Endothelial cell of umbilical vein (primary cell): ENCODE measurements at regions not wholly inside any gene's neighbourhood (a gene's known extent, or its start where the extent isn't known, plus 50 kb on each side); places are given as distances from the start of the nearest gene placed in this dataset.

Experiments used
- BruUV-seq: library from RNA; stranded (reverse); fragments of 400-500 nt; replicated peaks from 2 replicates; lab custom pipeline; 2021; lab: Mats Ljungman, UMichigan
- CTCF ChIA-PET: fragments of 300-600, 350-600 bp; sonication (Branson Sonifier 250); formaldehyde crosslinking; loops from one replicate; lab custom pipeline; 2021; ENCODE audit warnings: antibody characterized with exemption, inconsistent platforms; lab: Charles Lee
- POLR2A ChIA-PET: fragments of 300-600, 350-600 bp; sonication (Branson Sonifier 250); formaldehyde crosslinking; loops from one replicate; lab custom pipeline; 2021; ENCODE audit warnings: antibody characterized with exemption, inconsistent platforms; lab: Charles Lee
- DNase-seq: peaks from one replicate; pipeline ENCODE4 v3.0.0-alpha.2; 2011; ENCODE audit warnings: low read depth, low spot score
- FAIRE-seq: peaks from 2 replicates; lab custom pipeline; 2011; peaks lifted over from hg19 to GRCh38; lab: Jason Lieb, UNC
- H2AFZ ChIP-seq: 2 replicates; pipeline ENCODE4 v1.6.0; 2012; ENCODE audit warnings: low read depth, low read length, control low read depth, inconsistent platforms
- H3K27ac ChIP-seq: 2 replicates; pipeline ENCODE4 v1.5.1; 2011; ENCODE audit warnings: low read depth, mild to moderate bottlenecking, control low read depth, low read length, moderate library complexity; ENCODE audit not compliant: insufficient read depth
- H3K27me3 ChIP-seq, 2 experiments: 2 replicates each; pipeline versions ENCODE4 v1.6.0 to v1.6.1; 2011; ENCODE audit warnings: low read length in 2 of 2, mixed read lengths in 1 of 2; ENCODE audit not compliant: control insufficient read depth in 2 of 2, insufficient read depth in 2 of 2
- H3K36me3 ChIP-seq, 2 experiments: 2 replicates in 1 of 2; 3 replicates in 1 of 2; pipeline ENCODE4 v1.5.1; 2011; ENCODE audit warnings: low read length in 2 of 2, mild to moderate bottlenecking in 1 of 2, moderate library complexity in 1 of 2; ENCODE audit not compliant: control insufficient read depth in 2 of 2, insufficient read depth in 2 of 2; ENCODE audit errors: extremely low read depth in 1 of 2
- H3K4me1 ChIP-seq: 3 replicates; pipeline ENCODE4 v1.5.1; 2011; ENCODE audit warnings: mild to moderate bottlenecking, low read length; ENCODE audit not compliant: control insufficient read depth, insufficient read depth; ENCODE audit errors: extremely low read depth
- H3K4me2 ChIP-seq: 2 replicates; pipeline ENCODE4 v1.6.1; 2011; ENCODE audit warnings: low read length, control low read depth, mixed read lengths; ENCODE audit not compliant: insufficient read depth
- H3K4me3 ChIP-seq, 3 experiments: fragments of 200-600 bp in 1 of 3; sonication (generic), shearing (Covaris generic) in 1 of 3; replicated peaks in 1 of 3; 2 replicates each; pipeline ENCODE4 v1.5.1; 2011 to 2016; ENCODE audit warnings: control low read depth in 3 of 3, low read length in 3 of 3, mild to moderate bottlenecking in 2 of 3, inconsistent platforms in 1 of 3, low read depth in 1 of 3, moderate library complexity in 1 of 3; ENCODE audit not compliant: insufficient read depth in 1 of 3
- H3K79me2 ChIP-seq: 2 replicates; pipeline ENCODE4 v1.6.0; 2012; ENCODE audit warnings: low read length, inconsistent platforms; ENCODE audit not compliant: control insufficient read depth, insufficient read depth
- H3K9ac ChIP-seq: replicated peaks from 2 replicates; pipeline ENCODE3; 2011; ENCODE audit warnings: low read length, control low read depth; ENCODE audit not compliant: insufficient read depth; ENCODE audit errors: extremely low read depth
- H3K9me1 ChIP-seq: replicated peaks from 3 replicates; pipeline ENCODE4 v1.6.0; 2011; ENCODE audit warnings: mild to moderate bottlenecking, low read length; ENCODE audit not compliant: control insufficient read depth, insufficient read depth; ENCODE audit errors: extremely low read depth
- H3K9me3 ChIP-seq: replicated peaks from 2 replicates; pipeline ENCODE4 v1.5.1; 2012; ENCODE audit warnings: low read length, inconsistent platforms; ENCODE audit not compliant: control insufficient read depth, insufficient read depth
- H4K20me1 ChIP-seq: replicated peaks from 2 replicates; pipeline ENCODE3; 2011; ENCODE audit warnings: mild to moderate bottlenecking, low read length; ENCODE audit not compliant: control insufficient read depth, insufficient read depth; ENCODE audit errors: extremely low read depth
- CTCF ChIP-seq, 2 donors: IDR thresholded peaks; 1 replicate in 1 of 2; 2 replicates in 1 of 2; pipeline ENCODE4 v1.5.1; 2011; ENCODE audit warnings: low read length in 2 of 2, mild to moderate bottlenecking in 2 of 2, moderate library complexity in 2 of 2, control low read depth in 1 of 2, inconsistent platforms in 1 of 2, low read depth in 1 of 2; ENCODE audit not compliant: insufficient read depth in 1 of 2; ENCODE audit errors: extremely low read depth in 1 of 2
- EZH2 ChIP-seq: IDR thresholded peaks from 2 replicates; pipeline ENCODE4 v1.6.1; 2012; ENCODE audit warnings: borderline replicate concordance, low read depth, mild to moderate bottlenecking, moderate library complexity, low read length, inconsistent platforms; ENCODE audit not compliant: severe bottlenecking
- FOS ChIP-seq: IDR thresholded peaks from 2 replicates; pipeline ENCODE4 v1.6.1; 2011; ENCODE audit warnings: mild to moderate bottlenecking, low read length, moderate library complexity, borderline replicate concordance; ENCODE audit not compliant: insufficient read depth
- GATA2 ChIP-seq: IDR thresholded peaks from 2 replicates; pipeline ENCODE4 v1.7.0; 2011; ENCODE audit warnings: low read depth, mild to moderate bottlenecking, moderate library complexity, mixed read lengths, low read length; ENCODE audit not compliant: insufficient read length, insufficient read depth
- JUN ChIP-seq: IDR thresholded peaks from 2 replicates; pipeline ENCODE4 v1.6.1; 2011; ENCODE audit warnings: borderline replicate concordance, low read depth; ENCODE audit not compliant: insufficient read length, insufficient read depth
- MYC ChIP-seq: IDR thresholded peaks from one replicate; pipeline ENCODE4 v1.6.1; 2011; ENCODE audit warnings: mild to moderate bottlenecking, low read depth, low read length
- POLR2A ChIP-seq: IDR thresholded peaks from 2 replicates; pipeline ENCODE4 v1.6.1; 2012; ENCODE audit warnings: low read depth, mild to moderate bottlenecking, control low read depth, low read length
- POLR2AphosphoS5 ChIP-seq: IDR thresholded peaks from 2 replicates; pipeline ENCODE4 v1.6.1; 2012; ENCODE audit warnings: low read depth, mild to moderate bottlenecking, control low read depth, low read length, moderate library complexity; ENCODE audit not compliant: insufficient read depth
- dilution Hi-C: fragments of 300-500 bp; cut with MboI; formaldehyde crosslinking; loops from one replicate; pipeline ENCODE4 v1.15.0; 2019; ENCODE audit warnings: low sequenced_read_pairs; ENCODE audit not compliant: extremely low pct_ligation_motif_present
- intact Hi-C: fragments of 100-400 bp; cut with micrococcal nuclease; formaldehyde crosslinking; loops from one replicate; pipeline ENCODE4 v1.10.0; 2022
- TF ChIP-seq, protein P1 (sequence below): IDR thresholded peaks from 2 replicates; pipeline ENCODE4 v1.6.1; 2011; ENCODE audit not compliant: insufficient read depth, insufficient read length

DNA sequence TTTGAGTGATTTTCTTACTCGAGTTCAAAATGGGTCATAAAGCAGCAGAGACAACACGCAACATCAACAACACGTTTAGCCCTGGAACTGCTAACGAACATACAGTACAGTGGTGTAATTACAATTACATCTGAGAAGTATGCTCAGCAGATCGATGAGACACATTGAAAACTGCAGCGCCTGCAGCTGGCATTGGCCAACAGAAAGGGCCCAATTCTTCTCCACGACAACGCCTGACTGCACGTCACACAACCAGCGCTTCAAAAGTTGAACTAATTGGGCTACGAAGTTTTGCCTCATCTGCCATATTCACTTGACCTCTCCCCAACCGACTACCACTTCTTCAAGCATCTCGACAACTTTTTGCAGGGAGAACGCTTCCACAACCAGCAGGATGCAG, 145.6 kb downstream of the SCARB1 start:
- H3K27me3 ChIP-seq: no peaks in the 10 kb centered on the region
- DNase-seq: no peak
- CTCF ChIA-PET: no interaction called here
- H4K20me1 ChIP-seq: no peaks in the 10 kb centered on the region
- no peak overlapping the region for H3K4me3 ChIP-seq
- H3K9me3 ChIP-seq: no peaks in the 10 kb centered on the region
- no peak overlapping the region for H3K27ac ChIP-seq
- BruUV-seq: no TSS peak
- H2AFZ ChIP-seq: no peak overlapping the region
- no peaks in the 10 kb centered on the region for H3K79me2 ChIP-seq
- H3K36me3 ChIP-seq: no peaks in the 10 kb centered on the region
- POLR2A ChIA-PET: no interaction called here
- peaks cover 40% of the 10 kb centered on the region for H3K4me1 ChIP-seq
- intact Hi-C loops (no loop called here), dilution Hi-C loops (no loop called here)
- H3K9ac ChIP-seq: no peak overlapping the region
- no peaks in the 10 kb centered on the region for H3K9me1 ChIP-seq
- TF ChIP-seq JUN (no peak), MYC (no peak), EZH2 (no peak), GATA2 (no peak), POLR2A (no peak), FOS (no peak), POLR2AphosphoS5 (no peak)
- TF ChIP-seq, protein P1, sequence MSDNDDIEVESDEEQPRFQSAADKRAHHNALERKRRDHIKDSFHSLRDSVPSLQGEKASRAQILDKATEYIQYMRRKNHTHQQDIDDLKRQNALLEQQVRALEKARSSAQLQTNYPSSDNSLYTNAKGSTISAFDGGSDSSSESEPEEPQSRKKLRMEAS: no peak
- no peak overlapping the region for H3K4me2 ChIP-seq
- FAIRE-seq: no peak

DNA sequence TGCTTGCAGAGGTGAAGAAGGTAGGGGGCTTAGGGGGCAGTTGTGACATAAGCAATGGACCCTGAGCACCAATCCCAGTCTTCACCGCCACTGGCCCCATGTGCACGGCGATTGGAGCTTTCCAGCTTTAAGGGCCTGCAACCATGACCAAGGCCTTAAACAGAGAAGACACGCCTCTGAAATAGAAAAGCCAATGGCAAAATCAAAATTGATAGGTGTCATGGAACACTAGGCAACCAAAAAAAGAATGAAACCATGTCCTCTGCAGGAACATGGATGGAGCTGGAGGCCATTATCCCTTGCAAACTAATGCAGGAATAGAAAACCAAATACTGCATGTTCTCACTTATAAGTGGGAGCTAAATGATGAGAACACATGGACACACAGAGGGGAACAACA, 146.3 kb downstream of the SCARB1 start:
- TF ChIP-seq JUN (no peak), CTCF (IDR thresholded peaks at IDR 0.05; ENCODE audit: extremely low read depth in 1 of 2, insufficient read depth in 1 of 2, low read depth in 1 of 2, low read length in 2 of 2) (no peak), MYC (no peak), POLR2AphosphoS5 (no peak), POLR2A (no peak), GATA2 (no peak), FOS (no peak)
- TF ChIP-seq, protein P1: no peak
- no peaks in the 10 kb centered on the region for H3K9me3 ChIP-seq
- no peak overlapping the region for H3K4me3 ChIP-seq
- H3K4me2 ChIP-seq: no peak overlapping the region
- ChIA-PET POLR2A (interaction anchor here (0.5 kb wide), 1 partner anchor 30 kb away, joined by 3 read pairs; no protein-coding TSS in a partner anchor), CTCF (no interaction called here)
- intact Hi-C loops: no loop called here
- no peaks in the 10 kb centered on the region for H3K9me1 ChIP-seq
- H3K4me1 ChIP-seq: peaks cover 44% of the 10 kb centered on the region
- dilution Hi-C loops: no loop called here
- no peak for DNase-seq
- H3K9ac ChIP-seq: no peak overlapping the region
- no peaks in the 10 kb centered on the region for H3K79me2 ChIP-seq
- no peak for FAIRE-seq
- no peaks in the 10 kb centered on the region for H3K36me3 ChIP-seq
- no peak overlapping the region for H2AFZ ChIP-seq
- H3K27me3 ChIP-seq: no peaks in the 10 kb centered on the region
- no TSS peak for BruUV-seq
- no peaks in the 10 kb centered on the region for H4K20me1 ChIP-seq
- no peak overlapping the region for H3K27ac ChIP-seq
